Hematopoietic multipotent progenitor cell (in vitro differentiated cells): ENCODE measurements at regions not wholly inside any gene's neighbourhood (a gene's known extent, or its start where the extent isn't known, plus 50 kb on each side); places are given as distances from the start of the nearest gene placed in this dataset.
A peak's percentile ranks its signal among the peaks of the same experiment; 100 is the strongest.
"Not testable (repeated sequence)": the region's sequence is repeated elsewhere in the genome, so short reads cannot be mapped to it uniquely, and the experiment has no call there.

Experiments
- DNase-seq, 3 donors: peaks; one replicate each; pipeline ENCODE4 v3.0.0-alpha.2; 2011 to 2015; ENCODE audit warnings: low read depth in 2 of 3, low spot score in 2 of 3

DNA sequence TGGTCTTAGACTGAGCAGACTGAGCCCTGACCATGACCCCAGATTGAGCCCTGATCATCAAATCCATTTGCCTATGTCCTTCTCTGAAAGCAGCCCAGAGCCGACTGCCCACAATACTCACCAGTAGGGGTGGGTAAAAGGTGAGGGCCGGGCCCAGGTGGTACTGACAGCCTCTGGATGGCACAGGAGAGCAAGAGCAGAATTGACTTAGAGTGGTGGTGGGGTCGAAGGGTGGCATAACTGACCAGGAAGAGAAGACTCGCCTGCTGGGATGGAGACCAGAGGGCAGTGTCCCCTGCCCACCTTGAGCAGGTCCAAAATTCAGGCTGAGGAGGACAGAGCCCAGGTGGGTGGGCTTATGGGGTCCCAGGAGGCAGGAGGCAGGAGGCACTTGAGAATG is 161.3 kb upstream of the POU3F1 start:
- DNase-seq = no peak

DNA sequence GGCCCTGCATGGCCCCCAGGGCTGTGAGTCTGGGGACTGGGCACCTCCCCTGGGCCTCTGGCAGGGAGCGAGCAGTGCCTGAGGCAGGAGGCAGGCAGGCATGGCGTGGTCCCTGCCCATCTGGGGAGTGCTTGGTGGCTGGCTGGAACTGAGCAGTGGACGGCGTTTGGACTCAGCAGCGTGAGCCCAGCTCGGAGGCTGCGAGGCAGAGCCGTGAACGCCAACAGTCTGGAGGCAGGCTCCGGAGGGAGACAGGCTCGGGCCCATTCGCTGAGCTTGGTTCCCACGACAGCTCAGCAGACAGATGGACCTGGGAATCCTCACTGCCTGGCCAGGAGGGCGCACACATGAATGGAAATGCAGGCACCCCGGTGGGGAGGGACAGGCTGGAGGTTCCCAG is 160.7 kb upstream of the POU3F1 start:
- DNase-seq = no peak

DNA sequence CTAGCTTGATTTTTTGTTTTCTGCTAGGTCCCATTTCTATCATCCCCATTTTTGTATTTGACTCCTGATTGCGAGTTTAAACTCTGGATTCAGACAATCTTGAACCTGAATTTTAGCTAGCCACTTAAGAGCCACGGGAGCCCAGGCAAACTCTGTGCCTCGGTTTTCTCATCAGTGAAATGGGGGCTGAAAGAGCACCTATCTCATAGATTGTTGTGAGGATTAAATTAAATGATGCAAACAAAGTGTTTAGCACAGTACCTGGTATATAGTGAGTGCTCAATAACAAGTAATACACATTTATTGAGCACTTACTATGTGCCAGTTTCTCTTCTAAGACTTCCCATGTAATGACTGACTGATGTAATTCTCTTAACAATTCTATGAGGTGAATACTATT is 158.1 kb upstream of the POU3F1 start:
- no peak for DNase-seq

DNA sequence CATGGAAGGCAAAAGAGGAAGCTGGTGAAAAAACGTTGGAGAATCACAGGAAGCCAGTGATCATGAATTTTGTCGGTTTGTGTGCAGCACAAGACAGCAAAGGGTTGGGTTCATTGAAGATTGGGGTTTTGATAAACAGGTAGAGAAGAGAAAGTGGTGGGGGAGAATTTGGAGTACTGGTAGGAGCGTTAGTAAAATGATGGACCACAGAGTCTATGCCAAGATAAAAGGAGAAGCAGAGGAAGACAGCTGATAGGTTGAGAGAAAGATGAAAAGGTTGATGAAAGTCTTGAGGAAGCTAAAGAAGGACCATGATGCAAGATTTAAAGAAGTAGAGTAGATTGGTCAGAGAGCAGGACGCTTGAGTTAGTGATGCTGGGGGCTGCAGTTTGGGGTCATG is 156.8 kb upstream of the POU3F1 start:
- DNase-seq = peak in 1 of 3 donors; percentile 22

DNA sequence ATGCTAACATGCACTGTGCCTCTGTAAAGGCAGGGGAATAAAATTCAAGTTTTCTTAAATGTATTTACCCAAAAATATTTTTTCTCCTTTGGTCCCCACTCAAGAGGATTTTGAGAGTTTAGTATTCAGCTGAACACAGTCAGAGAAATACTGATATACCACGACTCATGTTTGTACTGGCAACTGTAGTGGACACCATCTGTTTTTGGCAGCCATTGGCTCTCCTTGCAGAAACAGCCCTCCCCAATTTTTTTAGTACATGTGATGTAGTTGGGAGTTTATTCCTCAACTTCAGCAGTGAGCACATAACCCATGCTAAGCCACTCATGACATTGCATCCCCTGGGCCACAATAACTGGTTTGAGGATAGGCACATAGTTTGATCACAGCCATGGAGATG is 154.8 kb upstream of the POU3F1 start:
- DNase-seq = no peak

DNA sequence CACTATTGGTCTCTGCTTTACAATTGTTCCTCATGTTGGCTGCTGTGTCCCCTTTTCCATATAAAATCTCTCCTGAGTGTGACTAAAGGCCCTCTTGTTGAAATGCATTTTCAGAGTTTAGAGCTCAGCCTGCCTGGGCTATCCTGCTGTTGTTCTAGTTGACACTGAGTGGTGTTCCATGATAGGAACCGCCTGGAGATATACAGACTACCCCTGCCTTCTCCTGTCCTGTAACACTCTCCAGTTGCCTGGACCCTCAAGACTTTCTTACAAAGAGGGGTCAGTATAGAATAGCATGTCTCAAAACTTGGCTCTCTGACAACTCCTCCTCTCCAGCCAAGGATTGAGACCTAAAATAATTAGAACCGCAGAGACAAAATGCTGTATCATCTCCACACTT is 152.0 kb upstream of the POU3F1 start:
- no peak for DNase-seq

DNA sequence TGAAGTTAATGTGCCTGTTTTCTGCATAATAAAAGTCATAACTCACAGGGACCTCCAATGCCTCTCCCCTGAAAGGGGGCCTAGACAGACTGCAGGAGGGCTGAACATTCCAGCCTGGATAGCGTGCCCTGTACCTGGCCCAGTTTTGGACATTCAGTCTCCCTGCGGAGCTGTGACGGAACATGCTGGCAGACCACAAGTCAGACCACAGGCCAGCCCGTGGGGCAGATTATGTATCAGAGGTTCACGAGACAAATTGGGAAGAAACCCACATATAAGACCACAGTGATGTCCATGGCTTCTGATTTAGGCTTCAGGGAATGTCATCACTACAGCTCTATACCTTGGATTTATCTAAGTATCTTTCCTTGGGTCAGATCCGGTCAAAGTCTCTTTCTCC is 151.5 kb upstream of the POU3F1 start:
- DNase-seq = no peak

DNA sequence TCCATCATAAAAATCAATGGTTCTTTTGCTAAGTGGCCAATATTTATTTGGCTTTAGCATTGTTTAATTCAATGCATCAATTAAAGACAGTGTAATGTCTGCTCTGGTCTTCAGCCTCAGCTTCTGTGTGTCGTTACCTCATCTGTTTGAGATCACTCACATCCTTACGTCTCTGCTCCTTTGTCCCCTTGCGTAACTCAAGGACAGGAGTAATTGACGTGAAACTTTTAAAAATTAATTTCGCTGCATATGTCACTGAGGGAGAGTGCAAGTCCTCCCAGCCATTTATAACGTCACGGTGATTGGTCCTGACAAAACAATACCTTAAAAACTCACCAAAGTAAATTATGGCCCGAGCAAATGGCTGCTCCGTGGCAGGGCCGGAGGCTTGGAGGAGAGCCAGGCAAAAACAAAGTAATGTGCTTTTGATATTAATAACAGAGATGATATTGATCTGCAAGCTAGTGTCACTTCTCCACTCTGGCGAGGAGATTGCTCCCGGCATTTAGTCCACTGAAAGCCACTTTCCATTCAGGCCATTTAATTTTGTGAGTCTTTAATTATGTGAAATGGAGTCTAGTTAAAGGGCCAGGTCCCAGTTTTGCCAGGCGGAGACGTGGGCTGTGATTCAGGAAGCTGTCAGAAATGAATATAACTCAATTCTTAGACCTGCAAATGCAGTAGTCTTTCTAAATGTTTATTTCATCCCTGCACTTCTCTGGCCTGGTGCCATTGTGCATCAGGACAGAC is 150.9 kb upstream of the POU3F1 start:
- DNase-seq = no peak

DNA sequence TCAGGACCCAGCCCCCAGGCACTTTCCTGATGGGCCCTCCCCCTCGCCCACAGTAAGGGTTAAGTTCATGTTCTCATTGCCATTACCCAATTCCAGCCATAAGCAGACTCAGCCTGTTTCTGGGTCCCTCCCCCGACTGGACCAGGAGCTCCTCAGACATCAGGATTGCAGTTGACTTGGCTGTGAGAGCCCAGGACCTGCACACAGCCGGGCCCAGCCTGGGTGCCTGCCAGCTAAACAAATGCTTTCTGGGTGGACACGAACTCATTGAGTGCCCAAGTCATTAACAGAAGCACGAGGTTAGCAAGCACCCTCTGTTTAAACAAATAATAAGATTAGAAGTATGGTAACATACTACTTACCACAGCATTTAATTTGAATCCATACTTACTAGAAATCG is 147.9 kb upstream of the POU3F1 start:
- DNase-seq = no peak

DNA sequence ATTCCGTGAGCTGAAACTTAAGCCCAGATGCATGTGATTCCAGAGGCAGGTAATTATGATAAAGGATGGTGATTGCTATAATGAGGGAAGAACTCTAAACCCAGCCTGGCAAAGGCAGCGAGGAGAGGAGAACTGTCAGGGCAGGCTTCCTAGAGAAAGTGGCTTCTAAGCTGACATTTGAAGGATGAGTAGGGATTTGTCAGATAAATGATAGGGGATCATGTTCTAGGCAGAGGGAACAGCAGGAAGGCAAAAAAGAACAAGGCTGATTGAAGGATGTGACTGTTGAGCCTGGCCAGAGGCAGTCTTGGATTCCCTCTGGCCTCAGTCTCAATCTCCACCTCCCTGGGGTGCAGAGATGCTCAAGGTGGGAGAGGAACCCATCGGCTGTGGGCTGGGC is 146.4 kb upstream of the POU3F1 start:
- no peak for DNase-seq

DNA sequence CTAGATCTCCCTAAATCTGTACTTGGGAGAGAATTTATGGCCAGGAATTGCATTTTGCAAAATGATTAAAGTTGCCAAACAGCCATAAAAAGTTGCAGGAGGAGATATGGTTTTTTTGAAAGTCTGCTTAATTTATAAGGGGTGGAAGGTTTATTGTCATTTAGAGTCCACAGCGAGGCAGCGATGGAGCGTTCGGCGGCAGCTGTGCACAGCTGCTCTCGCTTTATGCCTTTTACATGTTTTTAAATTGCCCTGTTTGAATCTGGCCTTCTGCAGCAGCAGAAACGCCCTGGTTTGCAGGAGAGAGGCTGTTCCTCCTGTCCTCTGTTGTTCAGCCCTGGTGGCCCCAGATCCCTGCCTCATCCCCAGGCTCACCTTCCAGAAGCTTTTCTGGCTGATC is 144.9 kb upstream of the POU3F1 start:
- DNase-seq = peak in 1 of 3 donors; percentile 16

DNA sequence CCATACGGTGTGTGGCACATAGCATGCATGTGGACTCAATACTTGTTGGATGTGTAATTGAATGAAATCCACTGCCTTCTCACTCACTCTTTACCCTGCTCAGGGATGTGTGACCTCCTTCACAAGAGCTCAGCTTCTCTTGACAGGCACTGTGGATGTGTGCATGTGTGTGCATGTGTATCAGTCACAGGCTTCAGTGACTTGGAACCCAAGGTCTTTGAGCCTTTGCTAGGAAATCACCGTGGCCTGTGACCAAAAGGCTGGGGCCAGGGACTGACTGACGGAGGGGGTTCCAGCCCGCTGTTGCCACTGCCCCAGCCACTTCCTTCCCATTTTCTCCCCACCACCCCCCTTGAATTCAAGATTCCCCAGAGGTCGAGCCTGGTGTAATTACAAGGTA is 144.4 kb upstream of the POU3F1 start:
- DNase-seq = peak in 1 of 3 donors; percentile 53

DNA sequence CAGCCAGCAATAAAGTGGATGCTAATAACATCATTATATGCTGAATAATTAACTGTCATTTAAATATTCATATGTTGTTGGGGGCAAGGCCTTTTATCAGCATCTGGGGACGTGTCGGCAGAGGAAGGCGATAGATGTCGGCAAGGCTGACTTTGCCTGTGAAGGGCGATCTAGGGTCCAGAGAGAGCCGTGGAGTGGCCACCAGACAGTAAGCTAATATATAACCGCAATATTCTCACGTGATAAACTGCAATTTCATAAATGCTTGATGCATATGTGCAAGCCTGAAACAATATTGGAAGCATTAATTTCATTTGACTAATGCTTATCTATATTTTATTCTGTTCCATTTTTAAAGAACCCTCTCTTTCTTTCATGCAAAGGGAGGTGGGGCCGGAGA is 141.0 kb upstream of the POU3F1 start:
- DNase-seq = no peak

DNA sequence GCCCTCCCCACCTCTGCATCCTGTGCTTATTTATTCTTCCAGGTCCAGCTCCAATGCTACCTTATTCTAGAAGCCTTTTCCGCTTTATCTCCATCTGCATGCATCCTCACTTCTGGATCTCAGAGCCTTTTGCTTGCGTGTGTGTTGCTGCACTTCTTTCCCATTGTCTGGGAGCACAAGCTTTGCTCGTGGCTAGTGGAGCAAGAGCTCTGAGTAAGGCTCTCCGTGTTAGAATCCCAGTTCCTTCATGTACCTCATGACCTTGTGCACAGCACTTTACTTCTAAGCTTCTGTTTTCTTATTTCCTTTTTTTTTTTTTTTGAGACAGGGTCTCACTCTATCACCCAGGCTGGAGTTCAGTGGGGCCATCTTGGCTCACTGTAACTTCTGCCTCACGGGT is 140.0 kb upstream of the POU3F1 start:
- no peak for DNase-seq

DNA sequence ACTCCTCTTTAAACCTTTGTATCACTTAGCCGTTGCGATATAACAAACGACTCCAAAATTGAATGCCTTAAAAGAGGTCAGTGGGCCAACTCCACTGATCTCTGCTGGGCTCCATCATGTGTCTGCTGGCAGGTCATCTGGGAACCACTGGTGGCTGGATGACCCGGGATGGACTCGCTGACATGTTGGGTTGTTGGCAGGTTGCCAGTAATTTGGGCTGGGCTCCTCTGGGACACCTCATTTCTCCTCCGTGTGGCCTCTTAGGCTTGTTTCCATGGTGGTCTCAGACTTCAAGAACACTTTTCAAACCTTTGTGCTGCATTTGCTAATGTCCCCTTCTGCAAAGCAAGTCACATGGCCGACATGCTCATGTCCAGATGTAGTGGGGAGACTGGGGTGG is 139.3 kb upstream of the POU3F1 start:
- DNase-seq = no peak

DNA sequence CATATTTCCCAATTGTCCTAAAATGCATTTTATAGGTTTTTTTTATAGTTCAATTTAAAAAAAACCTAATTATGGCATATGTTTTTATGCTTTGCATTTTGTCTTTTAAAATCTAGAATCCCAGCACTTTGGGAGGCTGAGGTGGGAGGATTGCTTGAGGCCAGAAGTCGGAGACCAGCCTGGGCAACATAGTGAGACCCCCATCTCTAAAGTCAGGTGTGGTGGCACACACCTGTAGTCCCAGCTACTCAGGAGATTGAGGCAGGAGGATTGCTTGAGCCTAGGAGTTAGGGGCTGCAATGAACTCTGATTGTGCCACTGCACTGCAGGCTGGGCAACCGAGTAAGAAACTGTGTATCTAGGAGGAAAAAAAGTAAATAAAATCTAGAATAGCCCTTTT is 137.2 kb upstream of the POU3F1 start:
- no peak for DNase-seq

DNA sequence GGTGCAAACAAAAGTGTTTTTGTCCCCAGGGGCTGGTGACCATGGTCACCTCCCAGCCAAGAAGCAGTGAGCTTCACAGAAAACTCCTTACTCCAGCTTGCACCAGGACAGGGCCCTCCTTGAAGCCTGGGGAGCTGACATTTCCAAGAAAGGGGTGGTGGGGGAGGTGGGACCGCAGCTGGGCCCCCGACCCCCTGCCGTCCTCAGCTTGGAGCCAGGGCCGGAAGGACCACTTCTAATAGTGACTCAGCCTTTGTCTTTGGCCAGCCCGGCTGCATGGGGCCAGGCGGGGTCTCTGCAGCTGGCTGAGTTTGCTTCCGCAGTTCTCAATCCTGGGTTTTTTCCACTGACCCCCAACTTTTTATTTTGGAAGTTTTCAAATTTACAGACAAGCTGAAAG is 136.5 kb upstream of the POU3F1 start:
- no peak for DNase-seq

DNA sequence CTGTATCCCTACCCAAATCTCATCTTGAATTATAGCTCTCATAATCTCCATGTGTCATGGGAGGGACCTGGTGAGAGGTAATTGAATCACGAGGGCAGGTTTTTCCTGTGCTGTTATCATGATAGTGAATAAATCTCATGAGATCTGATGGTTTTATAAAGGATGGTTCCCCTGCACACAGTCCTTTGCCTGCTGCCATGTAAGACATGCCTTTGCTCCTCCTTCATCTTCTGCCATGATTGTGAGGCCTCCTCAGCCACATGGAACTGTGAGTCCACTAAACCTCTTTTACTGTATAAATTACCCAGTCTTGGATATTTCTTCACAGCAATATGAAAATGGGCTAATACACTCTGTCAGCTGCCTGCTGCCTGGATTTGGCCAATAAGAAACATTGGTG is 133.8 kb upstream of the POU3F1 start:
- not testable (repeated sequence) for DNase-seq

DNA sequence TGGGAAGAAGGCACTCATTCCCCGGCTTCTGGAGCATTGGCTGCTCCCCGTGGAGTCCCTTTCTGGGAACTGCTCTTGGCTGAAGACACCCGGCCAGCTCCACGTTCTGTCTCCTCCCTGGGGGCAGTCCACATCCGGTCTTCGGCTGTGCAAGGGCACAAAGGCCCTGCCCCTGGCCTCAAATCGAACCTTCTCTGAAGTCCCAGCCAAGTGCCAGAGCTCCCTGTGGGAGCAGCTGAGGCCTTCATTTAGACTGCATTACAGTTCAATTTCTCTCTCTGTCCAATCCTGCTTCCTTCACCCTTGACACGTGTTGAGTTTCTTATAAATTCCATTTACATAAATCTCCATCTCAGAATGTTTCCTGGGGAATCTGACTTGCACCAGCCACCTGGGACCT is 132.9 kb upstream of the POU3F1 start:
- no peak for DNase-seq

DNA sequence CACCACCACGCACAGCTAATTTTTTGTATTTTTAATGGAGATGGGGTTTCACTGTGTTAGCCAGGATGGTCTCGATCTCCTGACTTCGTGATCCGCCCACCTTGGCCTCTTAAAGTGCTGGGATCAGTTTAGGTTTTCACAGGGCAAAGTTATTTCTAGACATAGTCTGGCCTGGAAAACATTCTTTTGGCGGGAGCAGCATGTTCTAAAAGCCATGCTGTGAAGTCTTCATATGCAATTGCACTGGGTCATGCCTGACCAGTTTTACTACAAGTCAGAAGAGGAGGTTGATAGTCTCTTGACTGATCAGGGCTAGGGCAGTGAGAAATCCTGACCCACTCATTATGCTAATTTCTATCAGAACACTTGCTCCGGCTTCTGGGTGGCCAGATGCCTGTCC is 131.6 kb upstream of the POU3F1 start:
- DNase-seq = no peak

DNA sequence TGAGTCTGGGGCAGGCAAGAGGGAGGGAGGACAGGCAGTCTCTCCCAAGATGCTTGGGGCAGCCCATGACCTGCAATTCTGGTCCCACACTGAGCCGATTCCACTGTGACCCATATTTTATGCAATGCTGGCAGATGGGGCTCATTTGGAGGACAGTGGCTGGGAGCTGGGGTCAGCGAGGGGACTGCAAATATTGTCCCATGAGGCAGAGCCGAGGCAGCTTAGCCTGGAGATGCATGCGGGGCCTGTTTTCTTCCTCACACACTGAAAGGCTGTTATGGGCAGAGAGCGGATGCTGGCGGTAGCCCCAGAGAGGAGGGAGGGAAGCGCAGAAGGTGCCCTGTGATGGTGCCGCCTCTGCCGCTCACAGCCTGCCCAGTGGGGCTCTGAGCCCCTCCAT is 128.5 kb upstream of the POU3F1 start:
- no peak for DNase-seq

DNA sequence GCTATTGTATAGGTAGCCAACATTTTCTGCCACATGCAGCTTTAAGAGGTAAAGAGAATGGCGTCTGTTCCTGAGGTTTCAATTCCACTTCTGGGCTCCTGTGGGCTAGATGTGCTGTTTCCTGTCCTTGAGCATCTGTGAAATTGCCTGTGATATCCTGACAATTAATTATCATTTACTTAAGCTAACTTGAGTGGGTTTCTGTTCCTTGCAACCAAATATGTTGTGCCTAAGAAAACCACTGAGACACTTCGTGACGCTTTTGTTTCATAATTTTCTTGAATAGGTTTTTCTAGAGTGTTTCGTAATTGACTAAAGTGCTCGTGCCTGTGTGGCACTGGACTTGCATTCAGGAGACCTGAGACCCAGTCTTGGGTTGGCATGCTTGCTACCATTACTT is 127.3 kb upstream of the POU3F1 start:
- DNase-seq = no peak

DNA sequence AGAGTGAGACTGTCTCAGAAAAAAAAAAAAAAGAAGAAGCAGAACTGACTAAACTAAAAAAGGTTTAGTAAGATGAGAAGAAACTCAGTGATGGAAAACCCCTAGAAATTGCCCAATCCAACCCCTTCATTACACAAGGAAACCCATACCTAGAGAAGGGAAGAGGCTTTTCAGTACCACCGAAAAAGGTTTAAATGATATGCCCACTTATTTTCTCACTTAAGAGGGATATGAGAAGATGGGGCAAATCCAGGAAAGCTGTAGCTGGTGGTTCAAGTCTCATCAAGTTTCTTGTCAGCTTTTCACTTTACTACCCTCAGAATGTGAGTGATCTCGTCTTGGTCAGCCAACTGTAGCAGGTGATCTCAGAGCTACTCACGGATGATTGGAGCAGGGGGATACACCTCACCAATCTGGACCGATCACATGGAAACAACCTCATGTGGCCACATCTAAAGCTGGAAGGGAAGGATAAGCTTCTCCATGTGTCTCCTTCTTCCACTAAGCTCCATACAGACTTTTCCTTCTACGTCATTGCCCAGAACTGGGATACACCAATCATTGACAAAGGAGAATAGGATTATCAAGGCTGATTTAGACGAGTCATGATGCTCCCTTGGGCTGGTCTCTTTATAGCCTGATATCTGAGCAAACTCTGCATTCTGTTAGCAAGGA is 126.7 kb upstream of the POU3F1 start:
- no peak for DNase-seq
